A549 (cell line): ENCODE measurements at regions not wholly inside any gene's neighbourhood (a gene's known extent, or its start where the extent isn't known, plus 50 kb on each side); places are given as distances from the start of the nearest gene placed in this dataset.

Experiments
- ATAC-seq, 2 experiments: fragments of 200-7000 bp in 1 of 2; fragments of >200 bp in 1 of 2; cut with Nextera tagmentation in 1 of 2; cut with Tn5 transposase in 1 of 2; 3 replicates each; pipeline versions ENCODE4 v1.8.0 to v1.9.1; 2018 to 2020; ENCODE audit warnings: mild to moderate bottlenecking in 1 of 2, moderate library complexity in 1 of 2
- CTCF ChIA-PET: fragments of 300-600 bp; sonication (Branson Sonifier 250); formaldehyde crosslinking; extraction: SDS; loops from one replicate; lab custom pipeline; 2021; ENCODE audit warnings: antibody characterized with exemption, inconsistent platforms; lab: Yijun Ruan, JAX
- POLR2A ChIA-PET: fragments of 350-600 bp; formaldehyde crosslinking; extraction: SDS; loops from one replicate; lab custom pipeline; 2021; ENCODE audit warnings: antibody characterized with exemption, inconsistent platforms; lab: Yijun Ruan, JAX
- DNase-seq, 2 experiments: peaks; one replicate each; pipeline versions ENCODE4 v3.0.0 to v3.0.0-alpha.2; 2011 to 2016; ENCODE audit warnings: low read depth in 1 of 2, low spot score in 1 of 2
- FAIRE-seq: peaks from 2 replicates; lab custom pipeline; 2011; peaks lifted over from hg19 to GRCh38; lab: Jason Lieb, UNC
- H3K27ac ChIP-seq, 2 experiments: fragments of >200 bp; sonication (Bioruptor Twin); formaldehyde crosslinking; 3 replicates each; pipeline ENCODE4 v1.5.1; 2016 to 2017
- H3K4me1 ChIP-seq: fragments of >200 bp; sonication (Bioruptor Twin); formaldehyde crosslinking; 3 replicates; pipeline ENCODE4 v1.6.1; 2016
- H3K4me2 ChIP-seq: fragments of >200 bp; sonication (Bioruptor Twin); formaldehyde crosslinking; 3 replicates; pipeline ENCODE4 v1.6.1; 2016
- H3K4me3 ChIP-seq: fragments of >200 bp; sonication (Bioruptor Twin); formaldehyde crosslinking; 3 replicates; pipeline ENCODE4 v1.5.1; 2016
- H3K9me3 ChIP-seq: fragments of >200 bp; sonication (Bioruptor Twin); formaldehyde crosslinking; 3 replicates; pipeline ENCODE4 v1.6.1; 2016
- ATOH8 ChIP-seq: fragments of 250-450 bp; sonication (Bioruptor Pico); IDR thresholded peaks from 2 replicates; pipeline ENCODE4 v1.5.0; 2020; ENCODE audit warnings: low read depth, mild to moderate bottlenecking, moderate library complexity
- CBX2 ChIP-seq: fragments of 200-600 bp; sonication (generic); IDR thresholded peaks from 2 replicates; pipeline ENCODE4 v1.6.1; 2016; ENCODE audit warnings: low read depth, mild to moderate bottlenecking, borderline replicate concordance
- CBX8 ChIP-seq: fragments of 200-600 bp; sonication (generic); IDR thresholded peaks from 2 replicates; pipeline ENCODE4 v1.6.1; 2016
- CEBPB ChIP-seq, 2 experiments: fragments of >200 bp in 1 of 2; sonication (Bioruptor Twin) in 1 of 2; formaldehyde crosslinking in 1 of 2; IDR thresholded peaks; 2 replicates each; pipeline ENCODE4 v1.6.1; 2012 to 2016
- CHD4 ChIP-seq: fragments of 200-600 bp; sonication (generic); IDR thresholded peaks from 2 replicates; pipeline ENCODE4 v1.6.1; 2016; ENCODE audit warnings: antibody characterized with exemption, mild to moderate bottlenecking, borderline replicate concordance
- CTCF ChIP-seq: fragments of >200 bp; sonication (Bioruptor Twin); formaldehyde crosslinking; IDR thresholded peaks from 3 replicates; pipeline ENCODE4 v1.5.1; 2016
- ELK1 ChIP-seq: fragments of 150-350 bp; IDR thresholded peaks from 2 replicates; pipeline ENCODE4 v1.6.1; 2014; ENCODE audit warnings: low read depth, mild to moderate bottlenecking, low read length
- ESRRA ChIP-seq: fragments of 150-350 bp; IDR thresholded peaks from 2 replicates; pipeline ENCODE4 v1.6.1; 2014; ENCODE audit warnings: mild to moderate bottlenecking, low read length, borderline replicate concordance
- FOSB ChIP-seq: fragments of 250-450 bp; sonication (Bioruptor Pico); IDR thresholded peaks from 2 replicates; pipeline ENCODE4 v1.5.0; 2020; ENCODE audit warnings: mild to moderate bottlenecking, moderate library complexity
- FOXS1 ChIP-seq: fragments of 250-450 bp; sonication (Bioruptor Pico); IDR thresholded peaks from 2 replicates; pipeline ENCODE4 v1.5.0; 2020; ENCODE audit warnings: mild to moderate bottlenecking, moderate library complexity
- GATA3 ChIP-seq: IDR thresholded peaks from 2 replicates; pipeline ENCODE4 v1.6.1; 2012; ENCODE audit warnings: borderline replicate concordance
- HDAC2 ChIP-seq: fragments of 200-600 bp; sonication (generic); IDR thresholded peaks from 2 replicates; pipeline ENCODE4 v1.6.1; 2016
- HOXA7 ChIP-seq: fragments of 250-450 bp; sonication (Bioruptor Pico); IDR thresholded peaks from 2 replicates; pipeline ENCODE4 v1.5.0; 2020; ENCODE audit warnings: mild to moderate bottlenecking, moderate library complexity
- HOXB13 ChIP-seq: fragments of 250-450 bp; sonication (Bioruptor Pico); IDR thresholded peaks from 2 replicates; pipeline ENCODE4 v1.5.0; 2020; ENCODE audit warnings: low read depth, mild to moderate bottlenecking, moderate library complexity
- JUN ChIP-seq, 2 experiments: fragments of >200 bp; sonication (Bioruptor Twin); formaldehyde crosslinking; IDR thresholded peaks; 2 replicates in 1 of 2; 3 replicates in 1 of 2; pipeline ENCODE4 v1.6.1; 2016 to 2017
- MAFK ChIP-seq: fragments of 450-650 bp; IDR thresholded peaks from 2 replicates; pipeline ENCODE4 v1.6.1; 2014; ENCODE audit not compliant: partially characterized antibody
- MAZ ChIP-seq: fragments of 150-350 bp; IDR thresholded peaks from 2 replicates; pipeline ENCODE4 v1.6.1; 2014; ENCODE audit warnings: antibody characterized with exemption, low read depth, low read length, borderline replicate concordance
- NPAS2 ChIP-seq: fragments of 250-450 bp; sonication (Bioruptor Pico); IDR thresholded peaks from 2 replicates; pipeline ENCODE4 v1.8.0; 2022; ENCODE audit warnings: mild to moderate bottlenecking, moderate library complexity, borderline replicate concordance
- NR3C1 ChIP-seq: fragments of >200 bp; sonication (Bioruptor Twin); formaldehyde crosslinking; IDR thresholded peaks from 3 replicates; pipeline ENCODE4 v1.6.1; 2017
- POLR2AphosphoS2 ChIP-seq: conservative IDR thresholded peaks from 2 replicates; pipeline ENCODE4 v1.6.1; 2012; ENCODE audit warnings: low read length, improper control_type of control experiment, inconsistent platforms
- RARB ChIP-seq: fragments of 250-450 bp; sonication (Bioruptor Pico); IDR thresholded peaks from 2 replicates; pipeline ENCODE4 v1.8.0; 2021; ENCODE audit warnings: mild to moderate bottlenecking, moderate library complexity
- RCOR1 ChIP-seq: fragments of 150-350 bp; IDR thresholded peaks from 2 replicates; pipeline ENCODE4 v1.6.1; 2014; ENCODE audit warnings: antibody characterized with exemption, low read length, low read depth
- RNF2 ChIP-seq: fragments of 200-600 bp; sonication (generic); IDR thresholded peaks from 2 replicates; pipeline ENCODE4 v1.6.1; 2016; ENCODE audit warnings: low read depth, mild to moderate bottlenecking, antibody characterized with exemption, moderate library complexity, borderline replicate concordance
- SMC3 ChIP-seq: fragments of >200 bp; sonication (Bioruptor Twin); formaldehyde crosslinking; IDR thresholded peaks from 3 replicates; pipeline ENCODE4 v1.6.1; 2018; ENCODE audit warnings: inconsistent platforms
- SREBF2 ChIP-seq: fragments of 450-650 bp; IDR thresholded peaks from 2 replicates; pipeline ENCODE4 v1.6.1; 2014; ENCODE audit warnings: mild to moderate bottlenecking, moderate library complexity
- TFCP2L1 ChIP-seq: fragments of 250-450 bp; sonication (Bioruptor Pico); IDR thresholded peaks from 2 replicates; pipeline ENCODE4 v1.5.0; 2021; ENCODE audit warnings: mild to moderate bottlenecking
- ZC3H11A ChIP-seq: fragments of 450-650 bp; IDR thresholded peaks from 2 replicates; pipeline ENCODE4 v1.6.1; 2014; ENCODE audit warnings: antibody characterized with exemption, mild to moderate bottlenecking
- ZFP36 ChIP-seq: fragments of 450-650 bp; IDR thresholded peaks from 2 replicates; pipeline ENCODE4 v1.6.1; 2014; ENCODE audit warnings: borderline replicate concordance; ENCODE audit not compliant: partially characterized antibody
- ZNF302 ChIP-seq: fragments of 250-450 bp; sonication (Bioruptor Pico); IDR thresholded peaks from 2 replicates; pipeline ENCODE4 v1.9.0; 2021; ENCODE audit warnings: inconsistent platforms, mild to moderate bottlenecking, moderate library complexity
- ZSCAN20 ChIP-seq: fragments of 250-450 bp; sonication (Bioruptor Pico); IDR thresholded peaks from 2 replicates; pipeline ENCODE4 v1.8.0; 2022; ENCODE audit warnings: mild to moderate bottlenecking, moderate library complexity
- WGBS: methylation state at CpG from one replicate; pipeline ENCODE4 v1.1.6; 2017; ENCODE audit errors: missing lambda C conversion rate; 5-methylcytosine and 5-hydroxymethylcytosine counted together
- TF ChIP-seq, protein P1 (sequence below): fragments of 450-650 bp; IDR thresholded peaks from 2 replicates; pipeline ENCODE4 v1.6.1; 2014; ENCODE audit warnings: antibody characterized with exemption

DNA sequence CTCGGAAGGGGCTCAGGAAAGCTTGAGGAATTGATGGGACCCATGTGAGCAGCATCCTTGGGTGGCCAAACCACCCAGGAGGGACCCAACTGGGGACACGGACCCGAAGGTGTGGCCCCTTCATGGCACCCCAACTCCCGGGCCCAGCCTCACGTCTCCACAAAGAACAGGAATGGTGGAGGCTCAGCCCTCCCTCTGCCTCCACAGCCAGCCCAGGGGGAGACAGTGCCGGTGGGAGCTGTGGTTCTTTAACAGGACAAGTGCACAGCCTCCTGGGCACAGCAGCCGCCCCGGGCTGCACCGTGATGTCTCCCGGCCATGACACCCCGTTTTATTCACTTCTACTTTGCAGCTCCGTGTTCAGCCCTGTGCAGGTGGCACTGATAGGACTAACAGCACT lies 587.2 kb downstream of the BRD1 start:
- CTCF ChIA-PET, result interaction anchor here (1.3 kb wide), 1 partner anchor 9 kb away, joined by 3 read pairs; no protein-coding TSS in a partner anchor

DNA sequence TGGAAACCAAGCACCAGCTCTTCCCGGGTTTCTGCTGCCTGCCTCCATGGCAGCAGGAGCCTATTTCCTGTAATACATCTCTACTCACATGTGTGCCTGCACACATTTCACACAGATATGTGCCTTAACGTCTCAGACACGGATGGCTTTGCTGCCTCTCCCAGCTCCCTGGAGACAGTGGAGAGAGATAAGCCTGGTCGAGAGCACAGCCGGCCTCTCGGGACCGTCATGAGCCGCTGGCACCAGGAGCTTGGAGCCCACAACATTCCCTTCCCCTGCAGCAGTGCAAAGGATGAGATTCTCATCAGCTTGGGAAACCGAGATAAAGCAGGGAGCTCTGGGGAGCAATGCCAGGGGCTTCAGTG lies 587.7 kb downstream of the BRD1 start:
- no peak overlapping the region for H3K4me3 ChIP-seq
- DNase-seq (no peak), ATAC-seq (no peak), FAIRE-seq (no peak)
- WGBS, result 20% methylated on average over 3 of the region's 9 CpGs
- H3K9me3 ChIP-seq, result no peaks in the 10 kb centered on the region
- H3K4me2 ChIP-seq, result no peak overlapping the region
- CTCF ChIA-PET, result no interaction called here
- H3K4me1 ChIP-seq, result no peaks in the 10 kb centered on the region
- no peak overlapping the region for H3K27ac ChIP-seq
- POLR2A ChIA-PET, result no interaction called here
- no peak for TF ChIP-seq FOSB (CRISPR knock-in tag)
- TF ChIP-seq ESRRA, result no peak
- TF ChIP-seq ZC3H11A, result no peak
- TF ChIP-seq TFCP2L1 (CRISPR knock-in tag), result no peak
- no peak for TF ChIP-seq HOXA7
- no peak for TF ChIP-seq ZFP36
- no peak for TF ChIP-seq JUN (IDR thresholded peaks at IDR 0.05)
- TF ChIP-seq, protein P1, sequence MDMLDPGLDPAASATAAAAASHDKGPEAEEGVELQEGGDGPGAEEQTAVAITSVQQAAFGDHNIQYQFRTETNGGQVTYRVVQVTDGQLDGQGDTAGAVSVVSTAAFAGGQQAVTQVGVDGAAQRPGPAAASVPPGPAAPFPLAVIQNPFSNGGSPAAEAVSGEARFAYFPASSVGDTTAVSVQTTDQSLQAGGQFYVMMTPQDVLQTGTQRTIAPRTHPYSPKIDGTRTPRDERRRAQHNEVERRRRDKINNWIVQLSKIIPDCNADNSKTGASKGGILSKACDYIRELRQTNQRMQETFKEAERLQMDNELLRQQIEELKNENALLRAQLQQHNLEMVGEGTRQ, result no peak
- no peak for TF ChIP-seq SREBF2
- no peak for TF ChIP-seq ELK1
- TF ChIP-seq CEBPB (IDR thresholded peaks at IDR 0.05), result no peak
- no peak for TF ChIP-seq CHD4
- no peak for TF ChIP-seq HDAC2
- no peak for TF ChIP-seq SMC3
- no peak for TF ChIP-seq CBX8
- TF ChIP-seq MAFK, result no peak
- TF ChIP-seq CTCF, result no peak
- TF ChIP-seq RCOR1, result no peak
- TF ChIP-seq RNF2, result no peak
- TF ChIP-seq CBX2, result no peak

More for the DNA sequence above, 587.2 kb downstream of the BRD1 start:
- no peak for DNase-seq
- 0% methylated on average over 5 of the region's 12 CpGs for WGBS
- no peak for FAIRE-seq
- POLR2A ChIA-PET, result no interaction called here
- Histone ChIP-seq H3K4me3 (no peak overlapping the region), H3K9me3 (no peaks in the 10 kb centered on the region), H3K27ac (no peak overlapping the region), H3K4me2 (no peak overlapping the region), H3K4me1 (no peaks in the 10 kb centered on the region)
- no peak for TF ChIP-seq ATOH8
- no peak for TF ChIP-seq ZSCAN20 (CRISPR knock-in tag)
- TF ChIP-seq GATA3, result no peak
- TF ChIP-seq FOXS1 (CRISPR knock-in tag), result no peak
- TF ChIP-seq POLR2AphosphoS2, result no peak
- no peak for TF ChIP-seq ZNF302 (CRISPR knock-in tag)
- TF ChIP-seq CEBPB (IDR thresholded peaks at IDR 0.05), result no peak
- no peak for TF ChIP-seq NPAS2
- TF ChIP-seq HOXB13, result no peak
- no peak for TF ChIP-seq CBX2
- TF ChIP-seq RCOR1, result no peak
- TF ChIP-seq NR3C1, result no peak
- TF ChIP-seq MAZ, result no peak
- TF ChIP-seq MAFK, result no peak
- TF ChIP-seq RARB, result no peak
- no peak for TF ChIP-seq TFCP2L1 (CRISPR knock-in tag)
- ATAC-seq, result no peak
